ENCODE measurements at regions not wholly inside any gene's neighbourhood (a gene's known extent, or its start where the extent isn't known, plus 50 kb on each side); places are given as distances from the start of the nearest gene placed in this dataset.

- Histone ChIP-seq H3K27me3 (ENCODE audit: insufficient read depth) (no peaks in the 10 kb centered on the region), H3K79me2 (ENCODE audit: insufficient read depth) (no peaks in the 10 kb centered on the region), H2AFZ (ENCODE audit: low read depth) (no peak overlapping the region), H3K4me1 (ENCODE audit: control insufficient read depth in 1 of 2, insufficient read depth in 2 of 2, low read depth in 1 of 2, low read length in 1 of 2) (no peaks in the 10 kb centered on the region; a peak in 1 of 4 replicates), H3K4me2 (no peak overlapping the region), H3K9me3 (no peaks in the 10 kb centered on the region), H4K20me1 (ENCODE audit: insufficient read depth) (no peaks in the 10 kb centered on the region), H3K27ac (ENCODE audit: low read depth in 2 of 2, low read length in 1 of 2) (no peak overlapping the region), H3F3A (replicated peaks; ENCODE audit: insufficient read depth) (no peaks in the 10 kb centered on the region), H3K36me3 (replicated peaks in 1 of 2; ENCODE audit: control insufficient read depth in 1 of 2, insufficient read depth in 2 of 2, low read length in 1 of 2) (no peaks in the 10 kb centered on the region), H3K9me2 (no peaks in the 10 kb centered on the region), H3K4me3 (ENCODE audit: low read depth in 2 of 2, low read length in 1 of 2) (no peak overlapping the region), H3K9ac (no peak overlapping the region)
- WGBS (ENCODE audit: low lambda C conversion rate): 39% methylated on average over 5 of the region's 5 CpGs
- ChIA-PET CTCF (no interaction called here), POLR2A (no interaction called here)
- no peak for DNase-seq
- no peak for TF ChIP-seq TAF1 (IDR thresholded peaks at IDR 0.05; ENCODE audit: borderline replicate concordance, low read depth, low read length)
Observed at GRCh38 chr14:48127674-48128073, 452.3 kb upstream of the MDGA2 start.

DNA sequence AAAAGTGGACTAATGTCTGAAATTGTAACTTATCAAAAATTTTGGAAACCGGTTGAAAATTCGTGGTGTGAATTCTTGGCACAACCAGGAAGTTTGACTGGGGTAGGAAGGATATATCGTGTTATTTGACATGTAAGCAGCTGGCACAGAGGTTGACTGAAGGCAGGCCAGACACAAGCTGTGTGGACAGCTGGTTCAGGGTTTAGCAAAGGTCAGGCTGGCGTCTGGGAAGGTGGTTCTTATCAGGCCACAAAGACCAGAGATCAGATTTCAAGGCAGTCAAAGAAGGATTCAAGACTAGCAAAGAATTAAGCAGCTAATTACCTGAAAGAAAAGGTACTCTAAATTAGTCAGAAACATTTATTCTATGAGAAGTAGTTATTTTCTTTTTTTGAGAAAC lies 450.2 kb upstream of the MDGA2 start:
- POLR2A ChIA-PET: no interaction called here
- Histone ChIP-seq H3K4me3 (ENCODE audit: low read depth in 2 of 2, low read length in 1 of 2) (no peak overlapping the region), H3K36me3 (replicated peaks in 1 of 2; ENCODE audit: control insufficient read depth in 1 of 2, insufficient read depth in 2 of 2, low read length in 1 of 2) (no peaks in the 10 kb centered on the region), H3K27me3 (ENCODE audit: insufficient read depth) (no peaks in the 10 kb centered on the region), H4K20me1 (ENCODE audit: insufficient read depth) (no peaks in the 10 kb centered on the region), H3K9me3 (no peaks in the 10 kb centered on the region), H3K79me2 (ENCODE audit: insufficient read depth) (no peaks in the 10 kb centered on the region), H3K9me2 (no peaks in the 10 kb centered on the region), H2AFZ (ENCODE audit: low read depth) (no peak overlapping the region), H3K27ac (ENCODE audit: low read depth in 2 of 2, low read length in 1 of 2) (no peak overlapping the region; a peak in 1 of 4 replicates), H3F3A (replicated peaks; ENCODE audit: insufficient read depth) (no peaks in the 10 kb centered on the region), H3K4me2 (no peak overlapping the region), H3K9ac (no peak overlapping the region), H3K4me1 (ENCODE audit: control insufficient read depth in 1 of 2, insufficient read depth in 2 of 2, low read depth in 1 of 2, low read length in 1 of 2) (no peaks in the 10 kb centered on the region; a peak in 1 of 4 replicates)
- no peak for DNase-seq
- 31% methylated on average over 4 of the region's 4 CpGs for WGBS (ENCODE audit: low lambda C conversion rate)
- CTCF ChIA-PET: interaction anchor here (0.7 kb wide), 1 partner anchor 674 kb away, joined by 3 read pairs; no protein-coding TSS in a partner anchor
- TF ChIP-seq NRF1 (IDR thresholded peaks at IDR 0.05; ENCODE audit: low read depth, low read length) (no peak), GABPA (IDR thresholded peaks at IDR 0.05; ENCODE audit: low read depth) (no peak), RAD21 (IDR thresholded peaks at IDR 0.05; ENCODE audit: low read length) (no peak), TAF1 (IDR thresholded peaks at IDR 0.05; ENCODE audit: borderline replicate concordance, low read depth, low read length) (no peak), YY1 (IDR thresholded peaks at IDR 0.05; ENCODE audit: low read depth) (no peak), TCF12 (IDR thresholded peaks at IDR 0.05) (no peak), MXI1 (IDR thresholded peaks at IDR 0.05; ENCODE audit: low read depth, low read length) (no peak), TEAD4 (IDR thresholded peaks at IDR 0.05; ENCODE audit: borderline replicate concordance, insufficient read depth) (no peak), FOSL2 (IDR thresholded peaks at IDR 0.05; ENCODE audit: borderline replicate concordance, low read depth) (no peak), MEF2A (IDR thresholded peaks at IDR 0.05; ENCODE audit: borderline replicate concordance, low read depth) (no peak), MAX (IDR thresholded peaks at IDR 0.05; ENCODE audit: low read depth) (no peak), EP300 (IDR thresholded peaks at IDR 0.05; ENCODE audit: borderline replicate concordance in 1 of 2, low read depth in 1 of 2, low read length in 1 of 2) (no peak), PBX3 (IDR thresholded peaks at IDR 0.05) (no peak), GATA2 (CRISPR knock-in tag; IDR thresholded peaks at IDR 0.05) (no peak)
- TF ChIP-seq, protein P1, sequence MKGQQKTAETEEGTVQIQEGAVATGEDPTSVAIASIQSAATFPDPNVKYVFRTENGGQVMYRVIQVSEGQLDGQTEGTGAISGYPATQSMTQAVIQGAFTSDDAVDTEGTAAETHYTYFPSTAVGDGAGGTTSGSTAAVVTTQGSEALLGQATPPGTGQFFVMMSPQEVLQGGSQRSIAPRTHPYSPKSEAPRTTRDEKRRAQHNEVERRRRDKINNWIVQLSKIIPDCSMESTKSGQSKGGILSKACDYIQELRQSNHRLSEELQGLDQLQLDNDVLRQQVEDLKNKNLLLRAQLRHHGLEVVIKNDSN (IDR thresholded peaks at IDR 0.05; ENCODE audit: borderline replicate concordance, low read depth): no peak

All from SK-N-SH (cell line).